T-helper 2 cell (primary cell): ENCODE measurements at regions not wholly inside any gene's neighbourhood (a gene's known extent, or its start where the extent isn't known, plus 50 kb on each side); places are given as distances from the start of the nearest gene placed in this dataset.

Source experiments
- DNase-seq, 5 experiments: peaks; one replicate each; pipeline versions ENCODE4 v3.0.0 to v3.0.0-alpha.2; 2012 to 2022

DNA sequence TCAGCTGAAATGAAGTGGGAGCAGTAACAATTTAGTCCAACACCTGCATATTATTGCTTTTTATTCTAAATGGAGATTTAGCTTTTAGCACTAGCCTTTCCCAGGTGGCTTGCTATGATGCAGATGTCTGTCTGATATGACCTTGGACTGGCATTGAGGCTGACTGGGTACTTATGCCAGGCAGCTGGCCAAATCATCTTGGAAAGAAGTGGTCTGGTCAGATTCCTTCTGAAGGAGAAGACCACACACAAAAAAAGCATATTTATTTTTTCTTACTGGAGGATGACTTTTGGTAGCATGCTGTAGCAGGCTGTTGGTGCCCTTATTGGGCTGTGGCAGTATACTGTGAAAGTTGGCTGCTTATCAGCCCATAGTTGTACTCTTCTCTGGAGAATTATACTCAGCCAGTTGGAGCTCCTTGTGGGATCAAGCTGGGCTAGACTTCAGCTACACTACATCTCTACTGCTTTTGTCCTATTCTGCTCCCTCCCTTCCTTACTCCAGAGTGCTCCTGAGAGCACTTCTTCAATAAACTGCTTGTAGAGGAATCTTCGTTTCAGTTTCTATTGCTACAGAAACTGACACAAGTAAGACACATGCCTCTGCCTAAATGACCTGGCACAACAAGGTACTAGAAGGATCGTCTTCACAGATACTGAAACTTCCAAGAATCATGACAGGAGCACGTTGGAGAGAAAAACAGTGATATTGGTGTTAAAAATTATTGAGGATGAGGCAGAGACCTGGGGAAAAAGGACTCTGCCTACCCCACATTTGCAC lies 196.8 kb upstream of the RPS6KA3 start:
- DNase-seq = peak in 1 of 5 experiments; percentile 27

DNA sequence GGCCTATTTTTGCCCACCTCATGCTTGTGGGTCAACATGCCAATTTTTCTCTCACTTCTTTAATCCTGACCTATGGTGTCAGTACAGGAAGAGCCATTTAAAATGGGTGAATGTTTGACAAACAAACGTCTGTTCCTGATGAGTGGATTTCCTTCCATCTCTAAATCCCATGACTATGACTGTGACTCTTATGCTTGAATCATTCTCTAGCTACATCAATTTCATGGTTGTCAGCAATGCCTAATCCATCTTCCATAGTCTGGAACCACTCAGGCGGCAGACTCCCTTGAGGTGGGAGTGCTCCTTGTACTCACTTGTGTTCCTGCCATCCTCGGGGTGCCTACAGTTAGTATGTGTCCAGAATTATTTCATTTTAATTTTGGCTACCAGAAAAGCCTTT lies 194.9 kb upstream of the RPS6KA3 start:
- no peak for DNase-seq

DNA sequence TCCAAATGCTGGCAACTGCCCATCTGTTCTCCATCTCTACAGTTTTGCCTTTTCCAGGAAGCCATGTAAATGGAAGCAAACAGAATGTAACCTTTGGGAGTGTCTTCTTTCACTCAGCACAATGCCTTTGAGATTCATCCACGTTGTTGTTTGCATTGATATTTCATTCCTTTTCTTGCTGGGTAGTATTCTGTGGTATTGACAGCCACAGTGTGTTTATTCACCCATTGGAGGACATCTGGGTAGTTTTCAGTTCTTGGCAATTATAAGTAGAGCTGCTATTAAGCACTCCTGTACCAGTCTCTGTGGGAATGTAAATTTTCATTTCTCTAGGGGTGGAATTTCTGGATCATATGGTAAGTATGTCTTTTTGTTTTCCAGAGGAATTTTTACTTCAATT lies 194.3 kb upstream of the RPS6KA3 start:
- no peak for DNase-seq

DNA sequence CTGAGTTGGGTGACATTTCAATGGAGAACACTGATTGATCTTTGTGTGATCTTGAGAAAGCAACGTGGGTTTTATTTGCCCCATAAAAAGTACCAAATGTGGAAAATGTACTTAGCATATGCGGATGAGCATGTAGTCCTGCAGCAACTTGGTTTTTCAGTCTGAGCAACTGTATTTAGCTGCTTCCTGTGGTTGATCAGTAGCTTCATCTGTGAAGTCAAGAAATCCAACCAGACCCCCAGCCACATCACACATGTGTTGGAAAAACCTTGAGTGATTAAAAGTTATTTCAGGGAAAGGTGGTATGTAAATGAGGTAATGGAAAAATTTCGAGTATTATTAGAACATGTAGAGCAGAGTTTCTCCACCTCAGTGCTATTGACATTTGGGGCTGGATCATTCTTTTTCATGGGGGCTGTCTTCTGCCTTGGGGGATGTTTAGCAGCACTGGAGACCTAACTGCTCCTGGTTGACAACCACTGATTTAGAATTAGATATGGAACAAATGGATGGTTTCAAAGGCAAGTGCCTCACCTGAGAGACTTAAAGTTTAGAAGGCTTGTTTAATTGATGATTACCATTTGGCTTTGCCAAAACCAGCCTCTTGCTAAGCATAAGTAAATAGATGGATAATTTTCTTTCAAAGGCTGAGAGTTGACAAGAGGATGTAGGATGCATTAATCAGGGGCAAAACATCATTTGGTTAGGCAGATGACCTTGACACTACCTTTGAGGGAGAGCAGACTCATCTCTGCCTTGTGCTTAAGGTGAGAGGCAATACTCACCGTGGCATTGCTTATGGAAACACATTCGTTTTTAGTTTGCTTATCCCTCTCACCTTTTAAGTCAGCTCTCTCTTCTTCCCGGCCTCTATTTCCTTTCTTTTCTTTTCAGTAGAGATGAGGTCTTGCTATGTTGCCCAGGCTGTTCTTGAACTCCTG lies 193.0 kb upstream of the RPS6KA3 start:
- peak in 1 of 5 experiments; percentile 44 for DNase-seq

DNA sequence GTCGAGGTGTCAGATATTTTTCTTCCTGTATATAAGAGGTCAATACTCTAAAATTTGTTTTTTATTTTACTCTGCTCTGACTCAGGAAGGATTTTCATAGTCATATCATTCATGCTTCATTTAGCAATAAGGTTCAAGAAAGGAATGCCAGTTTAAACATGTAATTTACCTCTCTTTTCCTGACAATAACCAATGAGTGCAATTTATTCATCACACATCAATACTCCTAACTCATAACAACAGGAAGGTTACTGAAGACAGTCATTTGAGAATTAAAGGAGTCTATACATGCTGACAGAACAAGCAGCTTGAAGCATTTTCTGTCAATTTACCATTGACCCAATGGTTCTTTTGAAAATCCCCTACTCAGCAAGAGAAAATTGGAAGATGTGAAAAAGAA lies 190.3 kb upstream of the RPS6KA3 start:
- no peak for DNase-seq

DNA sequence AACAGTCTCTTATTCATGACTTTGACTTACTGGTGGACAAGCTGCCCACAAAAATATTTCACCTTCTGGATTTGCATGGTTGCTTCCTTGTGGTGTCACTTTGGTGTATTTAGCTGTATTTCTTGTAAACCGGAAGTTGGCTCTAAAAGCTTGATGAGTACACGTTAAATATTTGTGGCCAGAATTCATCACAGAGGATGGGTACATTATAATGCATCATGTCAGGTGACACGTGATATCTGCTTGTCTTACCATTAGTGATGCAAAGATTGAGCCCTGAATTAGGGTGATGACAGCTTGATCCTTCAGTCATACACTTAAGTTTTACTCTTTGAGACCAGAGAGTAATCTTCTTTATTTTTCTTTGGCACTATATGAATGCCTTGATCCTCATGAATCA lies 188.3 kb upstream of the RPS6KA3 start:
- DNase-seq = no peak

DNA sequence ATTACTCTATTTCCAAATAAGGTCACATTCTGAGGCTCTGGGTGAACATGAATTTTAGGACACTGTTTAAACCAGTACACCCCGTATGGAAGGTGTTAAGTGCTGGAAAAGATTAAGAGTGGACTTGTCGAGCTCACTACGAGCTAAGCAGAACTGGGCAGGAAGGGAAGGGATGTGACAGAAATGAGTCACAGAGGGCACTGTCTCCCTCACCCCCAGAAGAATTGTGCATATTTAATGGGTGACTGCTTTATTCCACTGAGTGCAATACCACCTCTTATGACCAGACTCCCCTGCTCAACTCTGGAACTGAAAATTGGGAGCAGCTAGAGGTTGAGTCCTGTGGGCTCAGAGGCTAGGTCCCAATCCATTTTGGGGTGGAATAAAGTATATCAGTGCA lies 187.4 kb upstream of the RPS6KA3 start:
- DNase-seq = peak in 1 of 5 experiments; percentile 29

DNA sequence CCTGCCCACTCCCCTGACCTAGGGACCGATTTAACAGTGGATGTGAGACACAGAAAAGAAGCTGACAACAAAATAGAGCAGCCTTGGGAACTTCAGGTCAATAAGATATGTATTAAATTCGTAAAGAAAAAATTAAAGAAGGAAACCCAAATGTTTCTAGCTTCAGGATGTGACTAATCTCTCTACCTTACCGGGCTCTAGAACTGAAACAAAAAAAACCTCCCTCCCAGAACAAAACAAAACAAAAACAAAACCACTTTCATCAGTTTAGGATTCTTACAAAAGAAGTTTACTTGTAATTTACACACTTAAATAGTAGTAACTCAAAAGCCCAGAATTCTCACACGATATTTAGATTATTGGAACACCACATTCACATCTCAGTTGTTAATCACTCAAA lies 185.8 kb upstream of the RPS6KA3 start:
- DNase-seq = peak in 1 of 5 experiments; percentile 69

DNA sequence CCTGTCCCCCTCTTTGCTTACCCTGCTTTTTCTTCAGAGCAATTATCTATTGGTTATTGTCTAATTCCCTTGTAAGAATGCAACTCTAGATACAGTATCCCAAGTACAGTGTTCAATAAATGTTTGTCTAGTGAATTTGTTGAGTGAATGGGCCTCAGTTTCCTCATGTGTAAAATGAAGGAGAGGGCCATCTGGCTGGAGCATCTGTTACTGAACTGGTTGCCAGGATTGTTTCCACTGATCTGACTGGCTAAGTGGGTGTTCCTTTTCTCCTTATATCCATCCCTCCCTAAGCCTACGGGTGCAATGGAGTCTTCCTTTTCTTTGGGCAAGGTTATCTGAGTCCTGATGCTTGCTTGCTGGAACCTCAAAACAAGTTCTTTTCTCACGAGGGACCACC lies 185.2 kb upstream of the RPS6KA3 start:
- DNase-seq = no peak

DNA sequence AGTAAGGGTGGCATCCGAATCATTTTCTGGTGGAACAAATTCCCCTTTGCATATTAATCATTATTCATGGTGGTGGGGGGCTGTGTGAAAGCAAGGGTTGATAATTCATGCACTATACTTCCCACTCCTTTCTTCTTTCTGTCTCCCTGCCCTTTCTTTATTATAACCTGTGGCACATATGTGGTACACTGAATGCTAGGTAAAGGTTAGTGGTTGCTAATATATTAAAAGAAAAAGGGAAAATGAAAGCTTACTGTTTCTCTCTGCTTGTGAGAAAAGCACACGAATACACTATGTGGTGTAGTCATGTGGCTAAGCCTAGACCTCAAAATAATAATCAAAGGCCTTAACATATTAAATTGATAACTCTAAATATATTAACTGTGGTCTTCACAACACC lies 178.4 kb upstream of the RPS6KA3 start:
- no peak for DNase-seq

DNA sequence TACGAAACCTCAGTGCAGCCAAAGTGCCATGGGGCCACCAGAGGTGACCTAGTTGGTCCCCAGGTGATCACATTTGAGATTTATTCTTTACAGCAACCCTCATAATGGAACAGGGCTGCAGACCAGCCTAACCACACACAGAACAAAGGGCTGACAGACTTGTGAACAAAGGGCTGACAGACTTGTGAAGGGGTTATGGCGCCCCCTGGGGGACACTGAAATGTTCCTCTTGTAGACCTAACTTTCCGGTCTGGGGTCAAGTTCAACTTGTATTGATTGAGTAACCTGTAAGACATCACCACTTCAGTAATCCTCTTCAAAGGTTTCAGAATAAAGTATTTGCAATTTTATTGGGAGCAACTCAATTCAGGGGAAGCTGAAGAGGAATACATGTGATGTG lies 175.9 kb upstream of the RPS6KA3 start:
- peak; percentile 61 to 88 (median 73) for DNase-seq

DNA sequence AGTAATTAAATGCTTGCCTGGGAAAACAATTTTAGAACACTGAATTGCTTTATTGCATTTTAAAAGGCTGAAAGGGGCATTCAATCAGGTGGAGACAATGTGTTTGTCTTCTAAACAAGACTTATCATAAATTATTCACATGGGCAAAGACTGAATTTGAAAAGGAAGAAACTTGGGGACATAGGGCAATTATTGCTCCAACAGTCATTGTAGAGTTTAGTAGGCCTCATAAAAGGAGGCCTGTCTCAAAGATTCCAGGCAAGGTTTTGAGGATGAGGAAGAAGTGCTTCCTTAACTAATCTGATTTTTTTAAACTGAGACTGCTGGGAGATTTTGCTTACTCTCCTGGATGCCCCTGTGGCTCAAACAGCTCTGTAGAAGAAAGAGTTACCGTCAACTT lies 174.4 kb upstream of the RPS6KA3 start:
- DNase-seq = no peak

DNA sequence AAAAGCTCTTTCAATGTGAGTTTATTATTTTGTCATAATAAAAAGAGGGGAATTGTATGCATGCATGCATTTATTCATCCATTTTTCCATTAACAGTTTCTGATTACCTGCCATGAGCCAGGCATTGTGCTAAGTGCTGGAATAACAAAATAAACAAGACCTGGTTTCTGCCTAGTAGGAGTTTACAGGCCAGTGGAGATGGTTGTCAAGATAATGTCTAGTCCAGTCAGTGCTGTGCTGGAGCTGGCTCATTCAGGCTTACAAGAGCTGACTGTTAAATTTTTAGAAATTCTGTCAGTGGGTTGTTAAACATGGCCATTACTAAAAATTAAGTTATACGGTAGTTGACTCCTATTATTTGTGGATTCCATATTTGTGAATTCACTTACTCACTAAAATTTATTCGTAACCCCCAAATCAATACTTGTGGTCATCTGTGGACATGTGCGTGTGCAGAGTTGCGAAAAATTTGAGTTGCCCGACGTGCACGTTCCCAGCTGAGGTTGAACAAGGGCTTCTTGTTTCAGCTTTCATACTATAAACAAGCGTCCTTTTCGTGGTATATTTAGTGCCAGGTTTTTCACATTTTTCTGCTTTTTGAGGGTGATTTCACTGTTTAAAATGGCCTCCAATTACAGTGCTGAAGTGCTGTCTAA lies 172.3 kb upstream of the RPS6KA3 start:
- DNase-seq = no peak

DNA sequence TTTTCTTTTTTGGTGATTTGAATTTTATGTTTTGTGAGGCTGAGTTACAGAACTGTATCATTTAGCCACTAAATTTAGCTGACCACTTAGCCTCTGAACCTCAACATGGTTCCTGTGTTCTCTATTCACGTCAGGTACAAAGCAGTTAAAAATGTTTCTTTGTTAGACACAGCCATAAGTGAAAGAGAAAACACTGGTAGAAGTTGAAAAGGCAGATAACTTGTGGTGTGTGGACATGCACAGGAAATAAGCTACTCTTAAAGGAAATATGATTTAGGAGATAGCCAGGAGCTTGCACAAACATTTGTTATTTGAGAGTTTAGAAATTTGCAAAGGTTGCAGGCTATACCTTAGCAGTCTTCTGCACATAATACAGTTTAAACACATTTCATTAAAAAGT lies 171.0 kb upstream of the RPS6KA3 start:
- peak in 2 of 5 experiments; percentile 12 to 87 for DNase-seq

DNA sequence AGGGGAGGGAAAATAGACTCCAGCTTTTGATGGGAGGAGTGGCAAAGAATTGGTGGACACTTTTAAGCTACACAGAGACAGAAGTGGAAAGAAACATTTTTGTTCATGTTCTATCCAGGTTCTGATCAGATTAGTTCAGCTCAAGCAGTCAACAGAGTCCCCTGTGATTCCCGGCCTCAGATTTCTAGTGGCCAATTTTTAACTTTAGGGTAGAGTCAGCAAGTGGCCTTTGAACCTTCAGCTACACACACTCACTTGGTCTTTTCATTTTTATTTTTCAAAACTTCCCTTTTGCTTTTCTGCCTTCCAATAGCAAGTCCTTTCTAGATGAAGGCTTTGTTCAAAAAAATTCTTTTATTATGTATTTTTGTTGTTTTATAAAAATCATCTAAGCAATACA lies 169.2 kb upstream of the RPS6KA3 start:
- DNase-seq = no peak

DNA sequence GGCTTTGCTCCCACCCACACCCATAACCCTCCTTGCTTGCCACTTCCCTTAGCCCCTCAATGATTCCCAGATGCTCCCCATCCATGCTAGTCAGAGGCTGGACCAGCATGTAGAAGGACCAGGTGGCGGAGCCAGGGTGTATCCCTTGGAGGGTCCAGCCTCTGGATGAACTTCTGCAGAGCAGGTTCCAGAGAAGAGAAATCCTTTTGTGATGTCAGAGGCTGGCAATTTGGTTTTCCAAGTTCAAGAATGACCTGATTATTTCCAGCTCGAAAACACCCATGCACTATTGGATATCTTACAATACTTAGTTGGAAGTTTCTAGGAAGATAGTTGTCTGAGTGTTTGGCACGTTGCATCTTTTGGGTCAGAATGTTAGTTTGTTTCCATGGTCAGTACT lies 168.3 kb upstream of the RPS6KA3 start:
- no peak for DNase-seq

DNA sequence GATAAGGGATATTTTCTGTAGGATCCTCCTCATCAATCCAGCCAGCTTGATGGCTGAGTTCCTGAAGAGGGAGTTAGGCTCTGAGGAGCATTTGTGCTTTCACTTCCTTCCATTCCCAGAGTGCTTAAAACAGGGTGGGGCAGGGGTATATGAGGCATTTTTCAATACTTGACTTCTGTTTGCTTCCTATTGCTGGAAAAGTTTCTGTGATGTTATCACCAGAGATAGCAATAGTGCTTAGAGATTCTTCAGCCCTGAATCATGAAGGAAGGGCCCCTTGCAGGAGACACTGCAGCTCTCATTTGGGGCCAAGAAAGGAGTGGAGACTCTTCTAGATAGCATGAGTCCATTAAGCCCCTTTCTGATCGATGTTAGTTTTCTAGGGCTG lies 166.7 kb upstream of the RPS6KA3 start:
- no peak for DNase-seq

DNA sequence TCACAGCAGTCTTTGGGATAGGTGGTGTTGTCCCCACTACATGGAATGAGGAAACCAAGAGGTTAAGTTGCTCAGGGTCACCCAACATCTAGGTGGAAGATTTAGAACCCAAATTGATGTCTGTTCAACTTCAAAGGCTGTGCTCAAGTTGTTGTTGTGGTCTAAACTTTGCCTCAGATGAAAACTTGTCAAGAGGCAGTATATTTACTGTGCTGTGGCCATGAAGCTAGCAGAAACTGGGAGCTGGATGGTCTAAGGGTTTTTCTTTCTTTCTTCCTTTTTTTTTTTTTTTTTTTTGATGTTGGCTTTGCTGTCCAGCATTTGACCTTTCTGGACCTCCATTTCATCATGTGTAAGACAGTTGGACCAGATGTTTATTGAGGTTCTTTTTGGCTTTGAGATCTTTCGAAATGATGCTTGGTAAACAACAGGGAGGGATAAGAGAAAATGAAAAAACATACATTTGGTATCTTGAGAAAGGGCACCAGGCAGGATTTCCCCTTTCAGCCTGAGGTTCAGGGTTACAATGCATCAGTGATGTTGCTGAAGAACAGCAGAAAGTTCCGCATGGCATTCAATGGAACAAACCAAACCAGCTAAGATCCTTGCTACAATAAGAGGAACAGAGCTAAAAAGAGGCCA lies 166.2 kb upstream of the RPS6KA3 start:
- DNase-seq = peak in 1 of 5 experiments; percentile 47

DNA sequence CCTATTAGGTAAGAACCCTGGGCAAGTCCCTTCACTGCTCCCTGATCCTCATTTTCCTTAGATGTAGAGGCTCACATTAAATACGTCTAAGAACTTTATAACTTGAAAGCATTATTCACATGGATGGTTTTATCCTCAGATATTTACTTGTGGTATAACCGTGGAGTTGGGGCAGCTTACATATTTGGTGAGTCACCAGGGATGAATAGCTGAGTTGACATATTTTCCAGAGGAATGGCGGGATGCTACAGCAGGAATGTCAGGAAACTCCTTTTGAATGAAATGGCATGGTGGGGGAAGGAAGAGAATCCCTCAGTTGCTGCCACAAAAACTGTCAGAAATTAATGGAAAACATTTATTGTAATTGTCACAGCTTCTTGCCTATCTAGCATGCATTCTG lies 165.3 kb upstream of the RPS6KA3 start:
- no peak for DNase-seq

DNA sequence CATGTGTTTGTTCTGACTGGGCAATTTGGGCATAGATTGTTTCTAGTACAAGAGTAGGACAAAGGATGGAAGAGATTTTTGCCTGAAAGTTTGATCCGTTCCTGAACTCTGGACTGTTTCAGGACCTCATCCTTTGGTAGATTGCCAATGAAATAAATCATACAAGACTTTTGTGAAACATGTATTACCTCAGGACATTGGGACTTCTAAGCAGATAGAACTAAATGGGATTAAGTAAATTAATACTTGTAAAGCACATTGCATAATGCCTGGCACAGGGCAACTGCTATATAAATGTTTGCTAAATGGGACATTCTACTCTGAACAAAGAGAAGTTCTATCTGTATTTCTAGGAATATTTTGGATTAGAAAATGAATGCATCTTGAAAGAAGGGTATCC lies 164.8 kb upstream of the RPS6KA3 start:
- DNase-seq = no peak

DNA sequence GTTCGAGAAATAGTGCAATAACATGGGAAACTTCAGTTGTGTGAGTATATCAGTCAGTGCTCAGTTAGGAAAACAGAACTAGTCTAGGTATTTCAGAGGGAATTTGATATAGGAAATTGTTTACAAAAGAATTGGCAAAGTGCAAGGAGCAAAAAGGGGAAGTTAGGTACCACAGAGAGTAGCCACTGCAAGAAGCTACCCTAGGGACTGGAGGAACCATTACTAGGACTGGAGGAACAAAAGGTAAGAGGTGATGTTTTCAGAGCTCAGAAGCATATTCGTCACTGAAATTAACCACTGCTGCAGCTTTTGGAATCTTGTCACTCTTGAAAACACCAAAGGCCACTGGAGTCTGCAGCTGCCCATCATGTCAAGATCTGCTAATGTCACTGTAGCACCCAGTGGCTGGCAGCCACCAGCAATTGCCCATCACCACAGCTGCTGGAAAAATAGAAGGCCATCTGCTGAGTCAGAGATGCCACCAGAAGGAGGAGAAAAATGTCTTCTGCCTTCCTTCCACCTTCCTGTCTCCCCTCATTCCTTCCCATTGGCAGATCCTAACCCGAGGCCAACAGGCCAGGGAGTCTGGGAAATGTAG lies 160.6 kb upstream of the RPS6KA3 start:
- no peak for DNase-seq

DNA sequence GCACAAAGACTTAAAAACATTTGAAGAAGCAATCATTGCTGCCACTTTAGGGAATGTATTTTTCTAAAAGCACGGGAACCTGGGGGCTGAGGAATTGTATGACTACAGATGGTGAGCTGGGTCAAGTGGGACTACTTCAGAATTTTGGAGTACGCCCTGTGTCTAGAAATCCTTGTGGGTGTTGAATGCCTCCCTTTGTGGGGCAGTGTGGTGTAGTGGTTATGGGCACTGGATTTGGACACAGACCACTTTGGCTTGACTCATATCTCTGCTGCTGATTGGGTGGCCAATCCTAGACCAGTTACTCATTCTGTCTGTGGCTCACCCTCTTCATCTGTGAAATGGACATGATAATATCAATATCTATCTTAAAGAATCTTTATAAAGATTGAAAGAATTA lies 155.0 kb upstream of the RPS6KA3 start:
- no peak for DNase-seq

DNA sequence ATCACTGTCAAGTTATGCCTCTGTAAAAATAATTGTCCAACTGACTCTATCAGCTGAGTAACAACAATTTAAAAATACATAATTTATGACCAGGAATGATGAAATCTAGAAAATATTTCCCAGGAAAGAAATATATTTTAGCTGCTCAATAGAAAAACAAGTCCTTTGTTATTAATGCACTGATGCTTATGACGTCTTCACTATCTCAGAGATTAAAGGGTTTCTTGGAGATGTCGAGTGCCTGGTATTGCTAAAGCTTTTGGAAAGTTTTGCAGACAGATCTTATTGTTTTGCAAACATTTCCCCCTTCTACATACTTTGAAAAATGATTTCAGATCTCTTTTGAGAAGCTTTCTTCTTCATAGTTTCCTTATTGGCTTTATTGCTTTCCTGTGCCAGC lies 154.6 kb upstream of the RPS6KA3 start:
- no peak for DNase-seq
